ENCODE measurements at regions not wholly inside any gene's neighbourhood (a gene's known extent, or its start where the extent isn't known, plus 50 kb on each side); places are given as distances from the start of the nearest gene placed in this dataset.

DNA sequence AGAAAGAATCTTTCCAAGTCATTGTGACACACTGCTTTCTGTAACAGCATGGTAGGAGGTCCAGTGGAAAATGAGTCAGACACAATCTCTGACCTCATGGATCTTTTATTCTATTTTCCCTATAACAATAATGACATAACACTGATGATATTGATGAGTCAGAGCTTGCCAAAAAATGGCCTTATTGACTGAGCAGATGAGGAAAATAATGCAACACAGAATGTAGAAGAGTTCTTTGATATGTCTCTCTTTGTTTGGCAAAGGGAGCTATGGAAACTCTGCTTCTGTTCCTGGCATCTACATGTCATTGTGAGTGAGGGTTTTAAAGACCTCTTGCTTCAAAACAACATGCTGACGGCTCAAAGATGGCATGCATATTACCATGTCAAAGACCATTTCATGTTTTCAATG lies 443.1 kb upstream of the ZNF608 start:
- DNase-seq (ENCODE audit: low read depth in 4 of 4, low spot score in 2 of 4): no peak

DNA sequence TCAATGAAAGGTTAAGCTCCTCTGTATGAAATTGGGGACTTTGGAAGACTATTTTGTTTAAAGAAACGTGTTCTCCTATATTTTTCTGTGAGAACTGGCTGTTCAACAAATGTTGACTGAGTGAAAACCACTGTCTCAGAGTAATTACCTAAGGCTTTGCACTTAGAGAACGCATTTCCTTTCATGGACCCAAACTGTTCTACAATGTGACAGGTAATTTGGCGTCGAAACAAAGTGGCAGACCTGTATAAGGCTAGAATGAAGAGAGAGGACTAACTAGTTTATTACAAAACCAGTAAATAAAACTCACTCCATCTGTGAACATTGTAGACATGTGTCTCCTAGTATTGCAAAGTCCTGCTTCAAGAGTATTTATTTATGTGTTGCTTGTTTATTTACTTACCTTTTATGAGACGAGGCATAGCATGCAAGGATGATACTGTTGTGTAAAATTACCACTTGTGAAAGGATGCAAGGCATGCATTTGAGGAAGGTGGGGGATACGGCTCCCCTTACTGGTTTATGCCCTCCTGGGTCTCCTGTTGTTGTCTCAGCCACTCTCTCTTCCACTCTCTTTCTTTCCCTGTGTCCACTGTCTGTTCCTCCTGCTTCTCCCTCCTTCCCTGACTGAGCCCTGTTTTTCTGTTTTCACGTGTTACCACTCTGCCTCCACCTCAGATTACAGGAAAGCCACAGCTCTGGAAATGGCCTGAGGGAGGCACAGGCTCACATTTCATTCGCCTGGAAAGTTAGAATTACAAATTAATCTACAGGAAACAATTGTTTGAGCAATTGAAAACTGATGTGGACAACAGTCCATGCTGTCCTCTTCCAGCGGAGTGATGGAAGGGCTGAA lies 444.0 kb upstream of the ZNF608 start:
- peak in 2 of 4 donors; percentile 52 to 61 for DNase-seq (ENCODE audit: low read depth in 4 of 4, low spot score in 2 of 4)

DNA sequence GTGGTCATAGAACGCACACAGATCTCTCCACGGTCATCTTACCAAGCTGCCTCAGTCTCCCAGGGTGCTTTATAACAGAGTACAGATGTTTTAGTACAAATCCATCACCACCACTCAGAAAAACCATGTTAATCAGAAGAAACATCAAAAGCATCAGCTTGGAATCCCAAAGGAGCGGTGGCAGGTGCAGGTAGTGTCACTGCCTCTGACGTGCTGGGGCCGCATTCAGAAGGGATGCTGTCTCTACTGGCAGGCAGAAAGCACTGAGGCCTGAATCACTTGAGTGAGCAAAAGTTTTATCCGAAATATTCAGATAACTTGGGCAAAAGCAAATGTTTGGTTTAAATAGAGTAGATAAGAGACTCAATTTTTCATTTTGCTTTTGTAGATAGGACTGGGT lies 448.4 kb upstream of the ZNF608 start:
- no peak for DNase-seq (ENCODE audit: low read depth in 4 of 4, low spot score in 2 of 4)

DNA sequence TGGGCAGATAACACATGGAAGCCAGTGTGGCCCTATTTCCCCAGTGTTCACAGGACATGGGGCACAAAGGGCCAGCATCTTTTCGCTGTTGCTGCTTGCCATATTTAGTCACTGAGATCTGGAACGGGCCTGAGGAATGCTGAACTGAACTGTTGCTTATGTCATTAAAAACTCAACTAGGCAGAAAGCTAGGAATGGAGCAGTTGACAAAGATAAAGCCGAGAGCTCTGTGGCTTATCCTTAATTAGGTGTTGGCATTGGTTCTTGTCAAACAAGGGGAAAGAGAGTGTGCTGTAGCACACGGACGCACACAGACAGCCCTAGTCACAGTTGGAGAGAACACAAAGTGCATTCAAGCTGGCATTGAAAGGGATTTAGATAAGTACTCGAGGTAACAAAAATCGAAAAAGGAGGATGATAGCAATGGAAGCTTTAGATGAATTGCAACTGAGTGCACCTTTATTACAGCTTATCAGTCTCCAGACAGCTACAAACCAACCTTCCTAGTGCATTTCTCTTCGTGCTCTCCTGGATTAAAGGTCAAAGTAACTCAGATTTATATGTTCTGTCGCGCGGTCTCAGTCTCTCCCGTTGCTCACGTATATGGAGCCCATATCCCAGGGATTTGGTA lies 450.2 kb upstream of the ZNF608 start:
- DNase-seq (ENCODE audit: low read depth in 4 of 4, low spot score in 2 of 4): no peak

DNA sequence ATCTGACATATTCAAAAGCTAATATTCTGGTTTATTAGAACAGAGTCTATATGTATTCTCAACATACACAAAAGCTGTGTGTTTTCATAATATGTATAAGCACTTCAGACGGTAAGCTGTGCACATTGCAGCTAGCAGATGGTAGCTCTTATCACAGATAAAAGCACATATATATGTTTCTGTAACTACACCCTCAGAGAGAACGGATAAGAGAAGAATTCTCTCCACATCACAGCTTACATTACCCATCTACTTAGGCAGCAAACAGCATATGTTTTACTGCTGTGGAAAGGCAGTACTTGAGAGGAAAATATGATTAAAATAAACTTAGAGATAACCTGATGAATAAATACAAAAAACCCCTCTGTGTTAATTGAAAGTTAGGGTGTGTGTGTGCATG lies 450.9 kb upstream of the ZNF608 start:
- no peak for DNase-seq (ENCODE audit: low read depth in 4 of 4, low spot score in 2 of 4)

DNA sequence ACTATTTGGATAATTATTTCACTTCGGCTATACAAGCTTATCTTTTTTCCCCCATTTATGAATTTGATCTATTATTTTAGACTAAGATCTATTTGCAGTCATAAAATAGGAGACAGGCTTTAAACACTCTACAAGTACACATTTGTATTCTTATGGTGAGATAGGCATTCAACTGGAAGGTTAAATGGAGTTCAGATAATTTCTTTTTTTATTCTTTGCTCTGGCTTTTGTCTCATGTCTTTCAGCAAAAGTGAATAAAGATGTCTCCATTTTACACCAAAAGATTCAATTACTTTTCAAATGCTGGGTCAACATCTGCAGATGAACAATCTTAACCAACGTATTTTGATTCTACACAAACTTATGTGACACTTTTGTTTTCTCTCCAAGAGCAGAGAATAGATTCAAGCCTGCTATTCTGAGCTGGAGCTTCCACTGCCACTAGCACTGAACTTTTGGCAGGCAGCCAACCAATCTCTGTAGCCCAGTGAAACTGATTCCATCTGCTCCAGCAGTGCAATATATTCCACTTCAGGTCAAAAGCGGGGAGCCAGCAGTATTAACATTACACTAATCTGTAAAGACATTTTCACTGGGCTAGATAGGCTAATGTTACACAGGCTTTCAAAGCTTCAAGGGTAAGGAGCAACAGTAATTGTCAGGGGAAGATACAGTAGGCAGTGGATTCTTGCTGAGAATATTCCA lies 452.0 kb upstream of the ZNF608 start:
- DNase-seq (ENCODE audit: low read depth in 4 of 4, low spot score in 2 of 4): peak; percentile 77 to 95 (median 88)

DNA sequence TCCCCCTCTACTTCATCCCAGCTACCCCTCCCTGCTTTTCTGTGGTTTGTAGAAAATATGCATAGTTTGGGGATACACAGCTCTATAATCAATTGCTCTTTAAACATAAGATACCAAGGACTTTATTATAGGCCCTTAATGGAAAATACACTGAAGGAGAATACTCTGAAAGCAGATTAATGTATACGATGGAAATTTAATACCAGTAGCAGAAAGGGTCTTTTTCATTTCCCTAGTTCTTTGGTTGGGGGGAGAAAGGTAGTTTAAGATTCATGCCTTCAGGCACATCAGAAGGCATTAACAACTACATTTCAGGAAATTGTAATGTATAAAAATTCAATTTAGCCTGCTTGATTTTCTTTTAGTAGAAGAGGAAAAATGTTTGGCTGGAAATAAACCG lies 452.9 kb upstream of the ZNF608 start:
- no peak for DNase-seq (ENCODE audit: low read depth in 4 of 4, low spot score in 2 of 4)

DNA sequence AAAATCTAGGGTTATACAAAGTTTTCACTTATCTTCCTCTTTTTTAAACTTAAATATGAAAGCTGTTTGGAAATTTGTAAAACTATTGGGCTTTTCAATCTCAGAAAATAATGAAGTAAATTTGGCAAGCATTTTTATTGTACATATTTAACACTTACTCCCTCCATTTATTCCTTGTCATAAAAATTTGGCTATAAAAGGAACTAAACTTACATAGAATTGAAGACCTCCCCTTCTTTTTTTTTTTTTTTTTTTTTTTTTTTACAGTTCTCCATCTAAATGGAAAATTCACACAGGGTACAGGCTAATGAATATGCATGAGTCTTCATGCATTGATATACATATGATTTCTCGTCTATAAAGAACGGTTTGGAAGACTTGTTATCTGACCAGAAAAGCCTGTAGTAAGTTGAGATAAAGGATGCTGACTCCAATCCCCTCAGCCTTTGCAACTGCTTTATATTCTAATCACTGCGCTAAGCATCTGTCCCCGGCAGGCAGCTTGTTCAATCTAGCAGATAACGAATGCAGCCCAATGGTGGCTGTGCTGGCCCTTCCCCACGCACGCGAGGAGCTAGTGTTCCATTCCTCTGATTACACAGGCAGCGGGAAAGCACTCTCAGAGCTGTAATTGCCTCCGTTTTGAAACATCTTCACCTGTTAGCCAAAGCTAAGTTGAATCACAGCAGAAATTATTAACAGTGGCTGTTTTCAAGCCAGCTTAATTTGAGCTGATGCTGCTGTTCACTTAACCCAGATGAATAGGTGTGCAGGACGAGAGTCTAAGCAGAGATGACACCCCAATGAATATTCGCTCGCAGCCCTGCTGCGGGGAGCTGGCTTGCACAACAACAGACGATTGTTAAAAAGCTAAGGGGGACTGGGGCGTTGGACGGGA lies 453.8 kb upstream of the ZNF608 start:
- no peak for DNase-seq (ENCODE audit: low read depth in 4 of 4, low spot score in 2 of 4)

DNA sequence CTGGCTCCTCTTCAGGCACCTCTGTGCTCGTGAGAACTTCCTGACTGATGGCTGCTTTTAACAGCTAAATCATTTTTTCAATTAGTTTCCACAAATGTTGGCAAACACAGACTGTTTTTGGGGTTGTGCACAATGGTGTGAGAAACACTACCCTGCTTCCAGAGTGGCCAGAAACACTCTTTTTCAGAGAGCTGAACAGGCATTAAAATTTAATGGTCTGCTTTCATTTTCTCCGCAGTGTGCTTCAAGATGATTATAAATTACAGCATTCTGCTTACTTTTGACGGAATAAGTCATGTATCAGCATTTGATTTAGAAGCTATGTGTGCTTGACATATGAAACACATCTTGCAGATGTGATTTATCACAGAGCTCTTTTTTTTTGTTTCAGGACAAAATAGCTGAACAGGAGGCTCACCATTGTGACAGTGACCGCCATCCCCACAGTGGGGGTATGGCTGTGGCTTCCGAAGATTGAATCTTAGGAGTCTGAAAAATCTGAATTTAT lies 454.5 kb upstream of the ZNF608 start:
- DNase-seq (ENCODE audit: low read depth in 4 of 4, low spot score in 2 of 4): no peak

DNA sequence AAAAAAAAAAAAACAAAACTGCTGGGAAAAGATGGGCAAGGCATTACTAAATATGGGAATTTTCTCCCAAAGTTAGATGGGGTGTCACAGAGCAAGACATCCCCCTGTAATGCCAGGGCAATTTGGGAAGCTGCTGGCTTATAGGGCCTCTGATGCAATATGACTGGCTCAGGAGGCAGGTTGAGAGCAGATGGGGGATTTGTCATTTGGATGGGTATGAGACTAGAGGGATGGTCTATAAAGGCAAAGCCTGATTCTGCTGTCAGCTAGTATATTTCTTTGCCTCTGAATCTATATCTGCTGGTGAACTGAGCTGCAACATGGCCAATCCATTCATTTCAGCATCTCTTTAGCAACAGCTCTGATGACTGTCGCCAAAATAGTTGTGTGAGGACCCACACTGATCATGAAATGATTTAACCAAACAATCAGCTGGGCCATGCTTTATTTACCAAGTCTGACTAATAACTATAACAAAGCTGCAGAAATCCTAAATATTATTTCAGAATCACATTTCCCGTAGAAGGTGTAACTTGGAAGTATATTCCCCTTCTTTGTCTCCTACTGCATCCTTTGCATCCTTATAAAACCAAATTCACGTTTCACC lies 455.1 kb upstream of the ZNF608 start:
- no peak for DNase-seq (ENCODE audit: low read depth in 4 of 4, low spot score in 2 of 4)

DNA sequence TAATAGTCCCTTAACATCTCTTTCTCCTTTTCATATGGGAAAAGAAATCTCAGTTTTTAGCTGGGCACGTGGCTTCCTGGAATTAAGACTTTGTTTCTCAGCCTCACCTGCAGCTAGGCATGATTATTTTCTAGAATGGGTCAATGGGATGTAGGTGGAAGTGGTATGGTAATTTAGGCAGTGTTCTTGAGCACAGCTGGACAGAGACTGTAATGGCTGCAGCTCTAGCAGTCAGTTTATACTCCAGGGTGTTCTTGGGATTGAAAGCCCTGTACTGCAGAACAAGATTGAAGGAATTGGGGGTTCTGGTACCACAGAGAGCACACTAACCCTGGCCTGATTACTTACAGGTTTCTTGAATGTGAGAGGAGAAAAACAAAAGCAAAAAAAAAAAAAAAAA lies 455.9 kb upstream of the ZNF608 start:
- DNase-seq (ENCODE audit: low read depth in 4 of 4, low spot score in 2 of 4): no peak

DNA sequence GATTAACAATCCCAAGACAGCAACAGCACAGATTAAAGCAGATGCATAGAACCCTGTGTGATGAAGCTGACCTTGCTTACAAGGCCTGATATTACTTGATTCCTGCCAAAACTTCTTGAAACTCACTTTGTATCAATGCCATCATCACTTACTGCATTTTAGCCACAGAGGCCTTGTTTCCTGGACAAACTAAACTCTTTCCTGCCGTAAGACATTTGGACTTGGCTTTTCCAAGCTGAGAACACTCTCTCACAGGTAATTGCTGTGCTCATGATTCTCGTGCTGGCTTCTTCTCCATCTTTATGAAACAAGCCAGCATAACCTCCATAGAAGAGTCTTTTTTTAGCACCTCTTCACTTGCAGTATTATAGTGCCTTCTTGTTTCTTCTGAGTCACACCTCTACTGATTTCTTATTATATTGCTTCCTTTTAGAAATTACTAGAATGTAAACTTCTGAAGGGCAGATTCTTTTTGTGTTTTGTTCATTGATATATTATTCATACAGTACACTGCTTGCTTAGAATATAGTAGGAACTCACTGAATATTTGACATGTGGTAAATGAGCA lies 456.5 kb upstream of the ZNF608 start:
- DNase-seq (ENCODE audit: low read depth in 4 of 4, low spot score in 2 of 4): no peak

DNA sequence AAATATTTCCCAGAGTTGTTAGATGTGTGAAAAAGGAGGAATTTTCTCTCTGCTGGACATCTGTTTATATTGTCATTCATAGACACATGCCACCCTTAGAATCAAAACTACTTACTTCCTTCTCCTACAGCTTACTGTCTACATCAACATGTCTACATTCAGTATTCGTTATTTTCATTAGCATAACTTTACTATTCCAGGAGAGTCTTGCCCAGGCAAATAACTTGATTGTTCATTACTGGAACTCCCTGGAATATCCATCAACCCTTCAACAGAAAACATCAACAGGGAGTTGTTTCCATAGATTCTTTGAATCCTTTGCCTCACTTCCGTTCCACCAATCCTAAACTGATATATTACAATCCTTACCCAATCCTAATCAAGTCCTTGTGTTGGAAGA lies 457.5 kb upstream of the ZNF608 start:
- no peak for DNase-seq (ENCODE audit: low read depth in 4 of 4, low spot score in 2 of 4)

DNA sequence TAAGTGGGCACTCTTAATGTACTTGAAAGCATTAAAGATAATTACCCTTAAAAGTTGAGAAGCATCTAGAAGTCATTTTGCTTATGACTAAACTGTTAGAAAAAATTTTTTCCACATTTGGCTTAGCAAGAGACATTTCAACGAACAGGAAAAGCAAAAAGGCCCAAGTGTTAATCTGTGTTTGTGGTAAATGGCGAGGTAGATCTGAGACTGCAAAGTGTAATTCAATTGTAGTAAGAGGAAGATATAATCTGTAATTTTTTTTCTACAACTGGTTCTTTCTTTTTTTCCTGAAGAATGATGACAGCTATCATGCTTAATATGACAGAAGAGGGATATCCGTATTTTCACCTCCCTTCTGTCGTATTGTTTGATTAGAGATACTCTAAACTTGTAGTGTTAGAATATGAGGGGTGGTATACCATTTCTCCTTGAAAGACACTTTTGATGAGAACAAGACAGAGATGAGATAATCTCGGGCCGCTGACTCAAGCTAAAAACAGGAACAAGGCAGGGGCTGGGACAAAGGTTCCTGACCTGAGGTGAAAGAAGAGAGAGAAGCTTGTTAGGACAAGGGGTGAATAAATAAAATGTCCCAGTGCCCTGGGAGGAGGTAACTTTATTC lies 459.3 kb upstream of the ZNF608 start:
- DNase-seq (ENCODE audit: low read depth in 4 of 4, low spot score in 2 of 4): no peak

DNA sequence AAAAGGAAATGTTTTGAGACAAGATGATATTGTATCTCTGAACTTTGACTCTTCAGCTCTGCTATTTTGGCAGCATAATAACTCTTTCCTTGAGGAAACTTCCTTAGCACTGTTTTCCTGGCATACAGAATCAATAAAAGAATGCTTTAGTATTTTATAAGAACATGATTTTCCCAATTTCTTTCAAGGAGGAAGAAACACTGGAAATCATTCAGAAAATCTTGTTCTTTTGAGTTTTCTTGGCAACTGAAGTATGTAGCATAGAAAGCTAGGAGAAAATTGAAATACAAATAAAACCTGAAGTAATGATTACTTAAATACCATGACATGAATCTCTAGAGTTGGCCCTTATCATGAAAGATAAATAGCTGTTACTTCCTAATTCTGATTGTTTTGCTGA lies 461.4 kb upstream of the ZNF608 start:
- DNase-seq (ENCODE audit: low read depth in 4 of 4, low spot score in 2 of 4): no peak

DNA sequence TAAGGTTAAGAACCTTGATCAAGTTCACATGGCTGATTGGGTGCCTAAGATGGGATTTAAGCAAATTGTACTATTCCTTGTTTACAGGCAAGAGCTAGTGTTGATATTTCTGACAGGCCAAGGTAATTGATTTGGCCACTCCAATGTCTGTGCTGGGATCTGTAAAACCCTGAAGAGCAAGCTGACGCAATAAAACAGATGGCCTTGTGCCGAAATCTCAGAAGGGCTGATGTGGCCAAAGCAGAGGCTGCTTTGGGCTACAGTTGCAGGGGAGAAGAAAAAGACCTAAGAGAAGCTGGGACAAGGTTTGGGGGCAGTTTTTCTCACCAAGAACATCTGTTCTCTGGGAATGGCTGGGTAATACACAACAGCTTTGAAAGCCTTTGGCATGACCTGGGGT lies 463.2 kb upstream of the ZNF608 start:
- DNase-seq (ENCODE audit: low read depth in 4 of 4, low spot score in 2 of 4): no peak

DNA sequence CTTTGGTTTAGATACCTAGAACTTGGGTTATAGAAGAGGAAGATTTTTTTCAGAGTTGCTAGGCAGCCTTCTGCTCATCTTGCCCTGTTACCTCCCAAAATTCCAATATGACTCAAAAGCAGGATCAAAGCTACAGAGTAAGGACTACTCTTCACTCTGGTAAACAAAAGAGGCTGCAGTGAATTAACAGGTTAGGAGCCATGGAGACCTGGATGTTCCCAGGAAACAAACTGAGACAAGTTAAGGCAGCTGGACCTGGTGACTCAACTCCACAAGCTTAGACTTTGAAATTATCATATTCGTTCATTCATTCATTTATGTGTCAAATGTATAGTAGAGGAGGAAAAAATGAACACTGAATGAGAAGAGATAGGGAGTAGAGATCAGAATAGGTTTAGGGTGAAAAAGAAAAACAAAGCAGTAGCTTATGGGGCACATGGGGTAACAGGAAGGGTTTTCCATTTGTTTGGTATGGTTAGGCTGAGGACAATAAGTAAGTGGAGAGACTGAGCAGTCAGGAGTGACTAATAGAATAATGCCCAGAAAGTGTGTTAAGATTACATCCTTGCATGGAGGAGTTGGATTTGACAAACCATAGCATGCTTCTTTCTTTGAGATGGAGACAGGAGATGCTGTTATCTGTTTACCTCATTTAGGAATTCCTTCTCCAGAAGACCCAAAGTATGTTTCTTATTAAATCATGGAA lies 464.0 kb upstream of the ZNF608 start:
- no peak for DNase-seq (ENCODE audit: low read depth in 4 of 4, low spot score in 2 of 4)

DNA sequence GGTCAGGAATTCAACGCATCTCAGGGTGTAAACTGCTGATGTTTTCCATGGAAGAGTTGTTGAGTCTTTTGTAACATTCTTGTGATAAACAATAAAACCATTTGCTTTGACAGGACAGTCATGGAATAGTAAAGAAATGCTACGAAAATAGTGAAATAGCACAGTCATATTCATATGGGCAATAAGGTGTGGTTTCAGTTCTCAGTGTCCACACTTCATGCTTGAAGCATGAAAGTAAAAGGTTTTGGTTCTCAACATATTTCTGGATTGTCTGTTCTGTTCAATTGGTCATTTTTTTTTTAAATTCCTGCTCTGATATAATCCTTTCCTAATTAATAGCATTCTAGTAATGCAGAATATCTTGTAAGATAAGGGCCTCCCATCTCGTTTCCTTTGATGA lies 467.6 kb upstream of the ZNF608 start:
- DNase-seq (ENCODE audit: low read depth in 4 of 4, low spot score in 2 of 4): no peak

DNA sequence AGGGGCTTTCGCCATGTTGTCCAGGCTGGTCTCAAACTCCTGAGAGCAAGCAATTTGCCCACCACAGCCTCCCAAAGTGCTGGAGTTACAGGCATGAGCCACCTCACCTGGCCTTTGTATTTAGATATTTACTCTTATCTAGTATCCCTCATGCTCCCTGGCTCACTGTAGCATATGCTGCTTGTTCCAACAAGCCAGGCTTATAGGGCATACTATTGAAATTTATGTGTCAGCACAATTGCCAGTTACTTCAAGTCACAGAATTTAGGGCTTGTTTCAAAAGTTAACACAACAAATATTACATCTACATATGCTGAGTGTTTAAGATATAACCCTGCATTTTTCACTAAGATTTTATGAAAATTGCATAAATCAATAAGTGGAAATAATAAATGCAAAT lies 469.2 kb upstream of the ZNF608 start:
- DNase-seq (ENCODE audit: low read depth in 4 of 4, low spot score in 2 of 4): no peak
